Panc1 (cell line): ENCODE measurements at regions not wholly inside any gene's neighbourhood (a gene's known extent, or its start where the extent isn't known, plus 50 kb on each side); places are given as distances from the start of the nearest gene placed in this dataset.

Source experiments
- CTCF ChIP-seq: fragments of 450-650 bp; IDR thresholded peaks from 2 replicates; pipeline ENCODE4 v1.5.1; 2017; ENCODE audit warnings: mild to moderate bottlenecking
- POLR2AphosphoS5 ChIP-seq: IDR thresholded peaks from 2 replicates; pipeline ENCODE4 v1.6.1; 2012; ENCODE audit warnings: mild to moderate bottlenecking, low read depth, low read length, moderate library complexity
- TCF7L2 ChIP-seq: IDR thresholded peaks from 2 replicates; pipeline ENCODE4 v1.6.1; 2011; ENCODE audit warnings: mild to moderate bottlenecking, low read depth, low read length, inconsistent platforms

- TF ChIP-seq CTCF (no peak), TCF7L2 (no peak), POLR2AphosphoS5 (no peak)
These were observed 252.6 kb upstream of the CCDC196 start for GRCh38 chr14:66233591-66233990.
